HG02938 (cell line): ENCODE measurements at regions not wholly inside any gene's neighbourhood (a gene's known extent, or its start where the extent isn't known, plus 50 kb on each side); places are given as distances from the start of the nearest gene placed in this dataset.
"Not testable (repeated sequence)": the region's sequence is repeated elsewhere in the genome, so short reads cannot be mapped to it uniquely, and the experiment has no call there.

Experiments used
- ATAC-seq: cut with Tn5 transposase; IDR thresholded peaks from one replicate; pipeline ENCODE4 v1.9.1; 2021; ENCODE audit warnings: mild to moderate bottlenecking, moderate library complexity; ENCODE audit not compliant: unreplicated experiment

- not testable (repeated sequence) for ATAC-seq
These were observed 295.7 kb upstream of the PLGLB2 start for GRCh38 chr2:87452193-87452592.

DNA sequence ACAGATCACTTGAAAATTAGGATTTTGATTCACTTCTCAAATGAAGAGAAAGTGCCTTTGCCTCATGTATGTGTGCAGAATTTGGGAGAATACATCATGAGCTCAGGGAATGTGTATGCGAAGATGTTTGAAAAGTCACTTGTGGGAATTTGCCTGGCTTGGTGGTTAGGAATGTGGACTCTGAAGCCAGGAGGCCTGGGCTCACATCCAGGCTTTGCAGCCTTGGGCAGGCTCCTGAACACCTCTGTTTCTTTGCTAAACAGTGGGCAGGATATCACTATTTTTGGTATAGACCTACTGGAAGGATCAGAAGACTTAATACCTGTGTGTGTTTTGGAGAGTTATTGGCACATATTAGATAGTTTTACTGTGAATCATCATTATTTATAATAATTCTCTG is 295.0 kb upstream of the PLGLB2 start:
- ATAC-seq: not testable (repeated sequence)

GRCh38 chr2:87453965-87454364 is 293.9 kb upstream of the PLGLB2 start:
- ATAC-seq: not testable (repeated sequence)

DNA sequence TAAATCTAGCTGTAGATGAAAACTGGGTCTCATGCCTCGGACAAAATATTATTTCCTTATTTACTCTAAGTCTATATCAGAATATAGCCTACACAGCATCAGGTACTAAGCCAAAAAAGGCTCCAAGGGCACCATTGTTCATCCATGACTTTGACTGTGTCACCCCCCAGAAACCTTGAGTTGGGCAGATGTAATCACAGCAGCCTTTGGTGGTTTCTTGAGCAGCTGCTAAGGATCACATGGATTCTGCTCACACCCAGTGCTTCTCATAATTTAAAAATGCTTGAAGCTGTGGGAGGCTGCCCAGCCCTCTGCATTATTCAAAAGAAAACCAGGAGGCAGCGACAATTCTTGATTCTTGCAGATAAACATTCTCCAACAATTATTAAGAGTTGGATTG is 293.5 kb upstream of the PLGLB2 start:
- ATAC-seq: not testable (repeated sequence)

DNA sequence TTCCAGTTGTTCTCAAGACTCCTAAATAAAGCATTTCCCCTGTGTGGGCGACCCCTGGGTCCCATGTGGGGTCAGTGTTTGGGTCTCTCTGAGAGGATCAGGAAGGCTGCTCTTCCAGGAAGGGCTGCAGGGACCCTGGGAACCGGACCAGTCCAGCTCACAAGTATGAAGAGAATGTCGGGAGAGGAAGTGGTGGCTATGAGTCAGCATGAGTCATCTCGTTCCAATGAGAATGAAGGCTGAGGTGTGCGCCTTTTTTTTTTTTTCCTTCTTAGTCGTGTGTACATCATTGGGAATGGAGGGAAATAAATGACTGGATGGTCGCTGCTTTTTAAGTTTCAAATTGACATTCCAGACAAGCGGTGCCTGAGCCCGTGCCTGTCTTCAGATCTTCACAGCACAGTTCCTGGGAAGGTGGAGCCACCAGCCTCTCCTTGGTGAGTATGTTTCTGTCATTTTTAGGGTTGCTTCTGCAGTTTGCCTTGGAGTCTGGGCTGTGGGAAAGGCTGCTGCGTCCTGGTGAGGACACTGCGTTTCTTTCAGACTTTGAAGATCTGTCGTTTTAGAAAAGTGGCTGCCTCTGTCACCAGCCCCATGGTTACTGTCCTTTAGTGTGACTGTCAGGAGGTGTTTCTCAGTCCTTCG is 292.6 kb upstream of the PLGLB2 start:
- ATAC-seq: peak; percentile 46

DNA sequence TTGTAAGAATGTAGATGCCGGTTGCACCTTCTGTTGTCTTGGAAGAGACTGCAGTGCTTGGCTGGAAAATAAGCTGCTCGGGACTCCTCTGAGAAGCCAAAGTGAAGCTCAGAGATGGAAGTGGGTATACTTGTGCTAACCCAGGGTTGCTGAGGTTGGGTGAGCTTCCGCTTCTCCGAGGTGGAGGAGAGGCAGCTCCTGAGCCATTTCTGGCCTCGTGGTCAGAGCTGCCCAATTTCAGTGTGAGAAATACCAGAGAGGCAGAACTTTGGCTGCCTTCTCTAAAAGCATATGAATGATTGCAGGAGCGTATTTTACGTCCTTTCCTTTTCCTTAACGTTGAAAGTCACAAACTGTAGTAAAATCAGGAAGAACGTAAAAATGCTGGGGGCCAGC is 292.0 kb upstream of the PLGLB2 start:
- peak; percentile 29 for ATAC-seq

DNA sequence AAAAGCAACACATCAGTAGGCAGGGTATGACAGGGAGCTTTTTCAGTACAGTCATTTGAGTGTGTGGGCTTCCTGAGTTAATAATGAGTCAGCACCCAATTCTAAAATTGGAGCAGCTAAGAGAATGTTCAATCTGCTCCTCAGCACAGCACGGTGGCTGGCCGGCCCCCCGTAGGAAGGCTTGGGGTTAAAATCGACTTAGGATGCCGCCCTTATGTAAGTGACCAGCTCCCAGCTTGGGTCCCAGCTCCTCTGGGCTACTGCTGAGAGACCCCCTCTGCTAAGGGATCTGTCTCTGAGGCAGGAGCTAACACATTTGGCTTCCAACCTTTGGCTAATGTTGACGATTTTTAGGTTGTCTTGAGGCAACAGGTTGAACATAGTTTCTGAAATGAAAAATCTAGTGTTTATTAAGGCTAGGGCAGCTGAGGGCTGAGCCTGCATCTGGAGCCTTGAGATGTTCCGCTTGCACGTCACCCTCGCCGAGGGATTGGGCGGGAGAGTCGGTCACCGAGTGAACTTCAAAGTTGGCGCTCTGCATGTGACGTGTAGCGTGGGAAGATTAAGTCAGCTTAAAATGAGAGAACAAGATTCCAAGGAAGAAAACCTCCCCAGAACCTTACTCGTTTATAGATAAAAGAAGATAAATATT is 291.3 kb upstream of the PLGLB2 start:
- ATAC-seq: peak; percentile 73

GRCh38 chr2:87457129-87457499 is 290.8 kb upstream of the PLGLB2 start:
- not testable (repeated sequence) for ATAC-seq

GRCh38 chr2:87458938-87459337 is 288.9 kb upstream of the PLGLB2 start:
- not testable (repeated sequence) for ATAC-seq

GRCh38 chr2:87460104-87460503 is 287.8 kb upstream of the PLGLB2 start:
- ATAC-seq: not testable (repeated sequence)

GRCh38 chr2:87460662-87461061 is 287.2 kb upstream of the PLGLB2 start:
- not testable (repeated sequence) for ATAC-seq

DNA sequence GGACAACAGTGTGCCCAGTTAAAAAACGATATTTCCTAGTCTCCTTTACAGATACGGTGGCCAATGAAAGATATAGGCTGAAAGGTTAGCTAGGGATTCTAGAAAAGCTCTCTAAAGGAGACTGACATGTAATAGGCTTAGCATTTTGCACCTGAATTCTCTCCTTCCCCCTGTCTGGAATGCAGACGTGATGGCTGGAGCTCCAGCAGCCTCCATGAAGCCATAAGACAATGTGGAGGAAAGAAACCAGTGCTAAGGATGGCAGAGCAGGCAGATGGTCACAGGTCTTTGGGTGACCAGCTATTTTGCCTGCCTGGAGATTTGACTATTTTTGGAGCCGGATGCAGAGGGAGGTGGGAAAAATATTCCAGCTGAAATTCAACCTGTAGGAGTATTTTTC is 286.2 kb upstream of the PLGLB2 start:
- ATAC-seq: not testable (repeated sequence)

DNA sequence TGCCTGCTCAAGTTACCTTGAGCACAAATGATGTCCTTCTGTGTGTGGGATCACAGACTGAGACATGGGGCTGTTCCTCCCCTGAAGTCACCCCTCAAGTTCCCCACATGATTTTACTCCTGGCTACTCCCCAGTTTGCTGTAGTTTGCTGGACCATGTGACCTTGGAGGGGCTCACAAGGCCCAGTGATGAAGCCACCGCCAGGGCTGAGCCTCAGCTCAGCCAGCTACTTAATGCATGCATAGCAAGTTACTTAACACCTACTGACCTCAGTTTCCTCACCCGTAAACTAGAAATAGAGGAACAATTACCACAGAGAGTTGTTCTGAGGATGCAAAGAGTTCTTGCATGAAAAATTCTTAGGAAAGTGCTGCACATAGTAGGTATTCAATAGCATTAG is 283.7 kb upstream of the PLGLB2 start:
- ATAC-seq: not testable (repeated sequence)

GRCh38 chr2:87465730-87466129 is 282.2 kb upstream of the PLGLB2 start:
- not testable (repeated sequence) for ATAC-seq

GRCh38 chr2:87466591-87467120 is 281.2 kb upstream of the PLGLB2 start:
- peak; percentile 49 for ATAC-seq

- ATAC-seq: not testable (repeated sequence)
These were observed 279.4 kb upstream of the PLGLB2 start for GRCh38 chr2:87468429-87468981.

DNA sequence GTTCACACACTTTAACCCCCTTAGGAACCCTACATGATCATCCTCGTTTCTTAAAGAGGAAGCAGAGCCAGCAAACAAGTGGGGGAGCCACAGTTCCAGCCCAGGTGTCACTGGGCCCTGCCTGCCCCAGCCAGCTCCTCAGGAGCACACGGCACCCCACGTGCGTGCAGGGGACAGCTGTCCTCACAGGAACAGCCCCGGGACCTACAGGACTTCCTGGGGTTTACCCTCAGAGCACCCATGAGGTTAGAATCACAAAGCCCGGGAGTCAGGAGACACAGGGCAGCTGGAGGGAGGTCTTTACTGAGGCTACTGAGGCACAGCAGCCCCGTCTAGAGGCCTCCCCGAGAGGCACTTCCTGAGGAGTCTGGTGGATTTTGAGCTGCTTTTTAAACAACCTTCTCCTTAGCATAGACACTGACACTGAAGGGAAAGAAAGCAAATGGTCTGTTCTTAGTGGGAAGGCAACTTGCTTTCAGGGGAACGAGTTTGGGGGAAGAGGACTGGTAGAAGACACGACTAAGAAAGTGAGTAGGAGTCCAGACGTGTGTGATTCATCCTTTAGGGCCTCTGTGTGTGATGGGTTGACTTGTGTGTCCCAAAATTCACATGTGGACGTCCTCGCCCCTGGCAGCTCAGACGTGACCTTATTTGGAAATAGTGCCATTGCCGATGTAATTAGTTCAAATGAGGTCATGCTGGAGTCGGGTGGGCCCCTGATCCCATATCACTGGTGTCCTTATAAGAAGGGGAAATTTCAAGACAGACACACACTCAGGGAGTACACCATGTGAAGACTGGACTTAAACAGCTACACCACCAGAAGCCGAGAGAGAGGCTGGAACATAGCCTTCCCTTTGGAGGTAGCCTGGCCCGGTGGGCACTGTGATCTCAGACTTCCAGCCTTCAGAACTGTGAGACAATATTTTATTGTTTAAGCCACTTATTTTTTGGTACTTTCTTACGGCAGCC is 278.4 kb upstream of the PLGLB2 start:
- not testable (repeated sequence) for ATAC-seq

GRCh38 chr2:87470381-87471380 is 277.2 kb upstream of the PLGLB2 start:
- not testable (repeated sequence) for ATAC-seq

DNA sequence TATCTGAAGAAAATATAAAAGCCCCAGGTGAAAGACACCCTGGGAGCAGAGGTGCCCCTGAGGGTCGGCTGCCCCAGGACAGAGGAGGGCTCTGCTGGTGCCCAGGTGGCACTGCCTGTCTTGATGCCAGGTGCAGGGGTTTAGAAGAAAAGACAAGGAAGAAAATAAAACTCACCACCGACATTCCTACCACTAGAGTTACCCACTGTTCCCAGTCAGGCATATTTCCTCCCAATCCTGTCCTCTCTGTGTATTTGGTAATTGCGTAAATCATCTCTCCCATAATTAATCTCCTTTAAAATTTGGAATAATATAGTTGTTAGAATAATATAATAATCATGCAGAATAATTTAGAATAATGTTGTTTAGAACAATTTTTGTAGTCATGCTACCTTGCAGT is 276.4 kb upstream of the PLGLB2 start:
- not testable (repeated sequence) for ATAC-seq
